GM12864 (cell line): ENCODE measurements at regions not wholly inside any gene's neighbourhood (a gene's known extent, or its start where the extent isn't known, plus 50 kb on each side); places are given as distances from the start of the nearest gene placed in this dataset.

Source experiments
- DNase-seq: peaks from one replicate; pipeline ENCODE4 v3.0.0-alpha.2; 2011; ENCODE audit warnings: low read depth
- H3K4me3 ChIP-seq: 2 replicates; pipeline ENCODE4 v1.5.1; 2011; ENCODE audit warnings: mild to moderate bottlenecking, low read depth, low read length, control low read depth
- CTCF ChIP-seq: IDR thresholded peaks from 2 replicates; pipeline ENCODE4 v1.5.1; 2011; ENCODE audit warnings: low read depth, mild to moderate bottlenecking, moderate library complexity, low read length, control low read depth, inconsistent platforms; ENCODE audit errors: missing control alignments

- no peak for TF ChIP-seq CTCF
- no peak for DNase-seq
- no peak overlapping the region for H3K4me3 ChIP-seq
Measured at GRCh38 chr5:66247176-66247960, 103.3 kb downstream of the SREK1 start.

- TF ChIP-seq CTCF, result no peak
- H3K4me3 ChIP-seq, result no peak overlapping the region
- no peak for DNase-seq
Measured at GRCh38 chr5:66248874-66249273, 104.8 kb downstream of the SREK1 start.

- no peak for TF ChIP-seq CTCF
- no peak for DNase-seq
- no peak overlapping the region for H3K4me3 ChIP-seq
Measured at GRCh38 chr5:66249920-66250319, 105.8 kb downstream of the SREK1 start.

- no peak for TF ChIP-seq CTCF
Measured at GRCh38 chr5:66252849-66253248, 108.7 kb downstream of the SREK1 start.

GRCh38 chr5:66255714-66256113 lies 111.6 kb downstream of the SREK1 start:
- no peak for TF ChIP-seq CTCF
- no peak for DNase-seq
- no peak overlapping the region for H3K4me3 ChIP-seq

More at GRCh38 chr5:66252849-66253248, 108.7 kb downstream of the SREK1 start:
- no peak overlapping the region for H3K4me3 ChIP-seq
- no peak for DNase-seq

- H3K4me3 ChIP-seq, result no peak overlapping the region
- no peak for TF ChIP-seq CTCF
- no peak for DNase-seq
Measured at GRCh38 chr5:66273121-66273520, 129.0 kb downstream of the SREK1 start.

GRCh38 chr5:66276986-66277385 lies 132.9 kb downstream of the SREK1 start:
- TF ChIP-seq CTCF, result no peak
- no peak for DNase-seq
- H3K4me3 ChIP-seq, result no peak overlapping the region
